ENCODE measurements at regions not wholly inside any gene's neighbourhood (a gene's known extent, or its start where the extent isn't known, plus 50 kb on each side); places are given as distances from the start of the nearest gene placed in this dataset.

DNA sequence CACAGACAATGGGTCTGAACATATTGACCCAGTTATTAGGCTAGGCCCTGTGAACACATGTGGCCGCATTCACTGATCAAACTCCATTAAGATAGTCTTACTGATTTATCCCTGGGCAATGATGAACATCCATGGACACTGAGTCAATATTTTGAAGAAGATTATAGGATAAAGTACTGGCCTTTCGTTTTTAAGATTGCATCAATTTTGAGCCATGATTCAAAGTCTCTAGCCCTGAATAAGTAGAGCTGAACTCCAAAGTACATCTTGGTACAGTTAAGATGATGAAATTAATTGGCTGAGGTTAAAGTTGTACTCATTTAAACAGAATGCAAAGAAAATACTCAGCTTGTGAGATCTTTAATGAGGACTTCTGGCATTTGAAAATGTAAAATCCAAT lies 1581.9 kb downstream of the EFNB2 start:
- TF ChIP-seq CTCF (IDR thresholded peaks at IDR 0.05) (no peak), POLR2A (IDR thresholded peaks at IDR 0.05) (no peak)

Data from lower leg skin (tissue), 3 donors.